Trophoblast cell (in vitro differentiated cells and primary cell): ENCODE measurements at regions not wholly inside any gene's neighbourhood (a gene's known extent, or its start where the extent isn't known, plus 50 kb on each side); places are given as distances from the start of the nearest gene placed in this dataset.

Source experiments
- DNase-seq, 2 donors: peaks; one replicate each; pipeline ENCODE4 v3.0.0-alpha.2; 2016
- H2AFZ ChIP-seq: 2 replicates; pipeline ENCODE4 v1.6.1; 2013; ENCODE audit warnings: low read length, moderate library complexity, mild to moderate bottlenecking; ENCODE audit not compliant: insufficient read depth, poor library complexity
- H2AK5ac ChIP-seq: 2 replicates; pipeline ENCODE4 v1.6.1; 2013; ENCODE audit warnings: mild to moderate bottlenecking, low read length
- H2BK120ac ChIP-seq: 2 replicates; pipeline ENCODE4 v1.6.1; 2013; ENCODE audit warnings: low read length, mild to moderate bottlenecking, moderate library complexity; ENCODE audit not compliant: insufficient read depth, poor library complexity
- H2BK12ac ChIP-seq: 2 replicates; pipeline ENCODE4 v1.6.1; 2013; ENCODE audit warnings: mild to moderate bottlenecking, low read length, moderate library complexity
- H2BK5ac ChIP-seq: 2 replicates; pipeline ENCODE4 v1.6.1; 2013; ENCODE audit warnings: low read length, low read depth, moderate library complexity, mild to moderate bottlenecking; ENCODE audit not compliant: poor library complexity
- H3K14ac ChIP-seq: 2 replicates; pipeline ENCODE4 v1.6.1; 2013; ENCODE audit warnings: mild to moderate bottlenecking, low read length
- H3K18ac ChIP-seq: 2 replicates; pipeline ENCODE4 v1.6.1; 2013; ENCODE audit warnings: mild to moderate bottlenecking, low read length
- H3K23ac ChIP-seq: 2 replicates; pipeline ENCODE4 v1.6.1; 2013; ENCODE audit warnings: low read length
- H3K27ac ChIP-seq: 2 replicates; pipeline ENCODE4 v1.5.1; 2013; ENCODE audit warnings: low read depth, mild to moderate bottlenecking, inconsistent platforms, low read length, moderate library complexity
- H3K27me3 ChIP-seq: 2 replicates; pipeline ENCODE4 v1.6.1; 2013; ENCODE audit warnings: inconsistent platforms, mild to moderate bottlenecking, low read length, moderate library complexity; ENCODE audit not compliant: insufficient read depth
- H3K36me3 ChIP-seq, 2 experiments: 1 replicate in 1 of 2; 2 replicates in 1 of 2; pipeline ENCODE4 v1.6.1; 2013; ENCODE audit warnings: low read length in 2 of 2, mild to moderate bottlenecking in 2 of 2, moderate library complexity in 1 of 2; ENCODE audit not compliant: insufficient read depth in 2 of 2, control insufficient read depth in 1 of 2
- H3K4ac ChIP-seq: 2 replicates; pipeline ENCODE4 v1.6.1; 2013; ENCODE audit warnings: low read depth, mild to moderate bottlenecking, low read length, moderate library complexity
- H3K4me1 ChIP-seq, 2 experiments: 1 replicate in 1 of 2; 2 replicates in 1 of 2; pipeline ENCODE4 v1.6.1; 2013; ENCODE audit warnings: low read length in 2 of 2, mild to moderate bottlenecking in 2 of 2, moderate library complexity in 1 of 2; ENCODE audit not compliant: insufficient read depth in 2 of 2, control insufficient read depth in 1 of 2
- H3K4me2 ChIP-seq: 2 replicates; pipeline ENCODE4 v1.6.1; 2013; ENCODE audit warnings: inconsistent platforms, mild to moderate bottlenecking, low read length, moderate library complexity
- H3K4me3 ChIP-seq: 2 replicates; pipeline ENCODE4 v1.5.1; 2013; ENCODE audit warnings: mild to moderate bottlenecking, low read depth, low read length, inconsistent platforms
- H3K79me1 ChIP-seq: one replicate; pipeline ENCODE4 v1.6.1; 2013; ENCODE audit warnings: low read length
- H3K79me2 ChIP-seq: 2 replicates; pipeline ENCODE4 v1.6.1; 2013; ENCODE audit warnings: low read length, mild to moderate bottlenecking; ENCODE audit not compliant: control insufficient read depth, insufficient read depth, poor library complexity
- H3K9ac ChIP-seq: 2 replicates; pipeline ENCODE4 v1.6.1; 2013; ENCODE audit warnings: mild to moderate bottlenecking, low read length
- H3K9me3 ChIP-seq: 2 replicates; pipeline ENCODE4 v1.6.1; 2013; ENCODE audit warnings: low read depth, mild to moderate bottlenecking, control low read depth, inconsistent platforms, low read length; ENCODE audit not compliant: insufficient read depth
- H4K12ac ChIP-seq: 2 replicates; pipeline ENCODE4 v1.6.1; 2013; ENCODE audit warnings: low read depth, mild to moderate bottlenecking, low read length, moderate library complexity
- H4K8ac ChIP-seq: 2 replicates; pipeline ENCODE4 v1.6.1; 2013; ENCODE audit warnings: low read depth, mild to moderate bottlenecking, low read length, moderate library complexity
- H4K91ac ChIP-seq: one replicate; pipeline ENCODE4 v1.6.1; 2013; ENCODE audit warnings: low read depth, mild to moderate bottlenecking, low read length, moderate library complexity
- WGBS: extraction: QIAGEN DNeasy Blood & Tissue Kit; methylation state at CpG from one replicate; pipeline ENCODE4 v1.1.7; 2013; ENCODE audit warnings: missing lambda C conversion rate; ENCODE audit not compliant: insufficient read length, insufficient coverage; ENCODE audit errors: extremely low coverage; 5-methylcytosine and 5-hydroxymethylcytosine counted together

- Histone ChIP-seq H2BK5ac (no peak overlapping the region), H3K4me1 (no peaks in the 10 kb centered on the region), H3K27ac (no peak overlapping the region), H2BK120ac (no peak overlapping the region), H4K8ac (no peak overlapping the region), H3K79me2 (no peaks in the 10 kb centered on the region), H3K9ac (no peak overlapping the region), H3K27me3 (no peaks in the 10 kb centered on the region), H3K4ac (no peak overlapping the region), H2AK5ac (no peak overlapping the region), H3K79me1 (no peaks in the 10 kb centered on the region), H4K12ac (no peak overlapping the region), H2BK12ac (no peak overlapping the region), H3K18ac (no peak overlapping the region), H3K4me3 (no peak overlapping the region), H3K14ac (no peak overlapping the region), H3K9me3 (no peaks in the 10 kb centered on the region), H2AFZ (no peak overlapping the region), H3K23ac (no peak overlapping the region), H3K4me2 (no peak overlapping the region), H4K91ac (no peak overlapping the region), H3K36me3 (no peaks in the 10 kb centered on the region)
- WGBS: no CpG with 5 or more reads among the region's 7 CpGs
- DNase-seq: no peak
These were observed 322.7 kb upstream of the SOX11 start for GRCh38 chr2:5369510-5369909.

GRCh38 chr2:5370158-5370557 is 322.0 kb upstream of the SOX11 start:
- Histone ChIP-seq H2AK5ac (no peak overlapping the region), H2BK120ac (no peak overlapping the region), H3K4me2 (no peak overlapping the region), H3K9ac (no peak overlapping the region), H3K4ac (no peak overlapping the region), H2BK12ac (no peak overlapping the region), H4K91ac (no peak overlapping the region), H3K79me2 (no peaks in the 10 kb centered on the region), H3K18ac (no peak overlapping the region), H3K27me3 (no peaks in the 10 kb centered on the region), H4K12ac (no peak overlapping the region), H3K4me1 (no peaks in the 10 kb centered on the region), H3K23ac (no peak overlapping the region), H4K8ac (no peak overlapping the region), H3K4me3 (no peak overlapping the region), H3K9me3 (no peaks in the 10 kb centered on the region), H3K14ac (no peak overlapping the region), H2AFZ (no peak overlapping the region), H3K79me1 (no peaks in the 10 kb centered on the region), H3K36me3 (no peaks in the 10 kb centered on the region), H3K27ac (no peak overlapping the region), H2BK5ac (no peak overlapping the region)
- no CpG with 5 or more reads among the region's 5 CpGs for WGBS
- no peak for DNase-seq

- Histone ChIP-seq H2BK5ac (no peak overlapping the region), H3K36me3 (no peaks in the 10 kb centered on the region), H4K12ac (no peak overlapping the region), H3K27ac (no peak overlapping the region), H2BK12ac (no peak overlapping the region), H3K79me1 (no peaks in the 10 kb centered on the region), H3K18ac (no peak overlapping the region), H3K9ac (no peak overlapping the region), H3K9me3 (peaks cover 2% of the 10 kb centered on the region), H2AFZ (no peak overlapping the region), H2AK5ac (no peak overlapping the region), H3K27me3 (no peaks in the 10 kb centered on the region), H4K8ac (no peak overlapping the region), H3K23ac (no peak overlapping the region), H3K4ac (no peak overlapping the region), H2BK120ac (no peak overlapping the region), H3K4me2 (no peak overlapping the region), H4K91ac (no peak overlapping the region), H3K79me2 (no peaks in the 10 kb centered on the region), H3K14ac (no peak overlapping the region), H3K4me3 (no peak overlapping the region), H3K4me1 (no peaks in the 10 kb centered on the region)
- no peak for DNase-seq
- WGBS: no CpG with 5 or more reads among the region's 6 CpGs
These were observed 320.0 kb upstream of the SOX11 start for GRCh38 chr2:5372141-5372540.

- Histone ChIP-seq H3K36me3 (no peaks in the 10 kb centered on the region), H3K79me2 (no peaks in the 10 kb centered on the region), H2BK5ac (no peak overlapping the region), H2AK5ac (no peak overlapping the region), H3K23ac (no peak overlapping the region), H3K14ac (no peak overlapping the region), H3K27me3 (no peaks in the 10 kb centered on the region), H3K9ac (no peak overlapping the region), H4K12ac (no peak overlapping the region), H2BK12ac (no peak overlapping the region), H2AFZ (no peak overlapping the region), H3K18ac (no peak overlapping the region), H3K4me1 (no peaks in the 10 kb centered on the region), H3K9me3 (peaks cover 2% of the 10 kb centered on the region), H3K4ac (no peak overlapping the region), H3K79me1 (no peaks in the 10 kb centered on the region), H3K4me2 (peak overlapping the region; percentile 42), H3K4me3 (no peak overlapping the region), H3K27ac (peak overlapping the region; percentile 30), H4K8ac (no peak overlapping the region), H2BK120ac (no peak overlapping the region), H4K91ac (no peak overlapping the region)
- WGBS: no CpG with 5 or more reads among the region's 6 CpGs
- DNase-seq: no peak
These were observed 319.0 kb upstream of the SOX11 start for GRCh38 chr2:5373200-5373599.
